HEK293 (cell line): ENCODE measurements at regions not wholly inside any gene's neighbourhood (a gene's known extent, or its start where the extent isn't known, plus 50 kb on each side); places are given as distances from the start of the nearest gene placed in this dataset.

ENCODE experiments used
- CTCF ChIA-PET: fragments of 350-600 bp; formaldehyde crosslinking; extraction: SDS; loops from one replicate; lab custom pipeline; 2021; ENCODE audit warnings: antibody characterized with exemption; lab: Yijun Ruan, JAX
- POLR2A ChIA-PET: fragments of 300-600 bp; formaldehyde crosslinking; extraction: SDS; loops from one replicate; lab custom pipeline; 2020; ENCODE audit warnings: antibody characterized with exemption, inconsistent platforms; lab: Yijun Ruan, JAX
- H3K27ac ChIP-seq: fragments of 200-500 bp; sonication (Bioruptor generic); 2 replicates; pipeline ENCODE4 v1.5.1; 2014; ENCODE audit warnings: low read depth, low read length, control low read depth, inconsistent platforms; ENCODE audit errors: extremely low read depth
- H3K36me3 ChIP-seq, 2 experiments: fragments of 200-500 bp in 1 of 2; sonication (Bioruptor generic) in 1 of 2; 1 replicate in 1 of 2; 2 replicates in 1 of 2; pipeline ENCODE4 v1.5.1; 2014 to 2017; ENCODE audit warnings: inconsistent platforms in 2 of 2, low read length in 2 of 2; ENCODE audit not compliant: control insufficient read depth in 2 of 2, insufficient read depth in 1 of 2
- H3K4me1 ChIP-seq: fragments of 200-500 bp; sonication (Bioruptor generic); 2 replicates; pipeline ENCODE4 v1.5.1; 2014; ENCODE audit warnings: mild to moderate bottlenecking, low read length, inconsistent platforms; ENCODE audit not compliant: control insufficient read depth, insufficient read depth
- H3K4me3 ChIP-seq: 2 replicates; pipeline ENCODE4 v1.5.1; 2011; ENCODE audit warnings: low read depth, mild to moderate bottlenecking, control low read depth, low read length, moderate library complexity
- H3K9me3 ChIP-seq: fragments of 200-500 bp; sonication (Bioruptor generic); 2 replicates; pipeline ENCODE4 v1.5.1; 2014; ENCODE audit warnings: low read depth, low read length, inconsistent platforms; ENCODE audit not compliant: control insufficient read depth, insufficient read depth
- GLI4 ChIP-seq: fragments of 450-650 bp; formaldehyde crosslinking; IDR thresholded peaks from 2 replicates; pipeline ENCODE4 v1.5.1; 2016; ENCODE audit warnings: missing biosample characterization, missing genetic modification characterization
- KLF10 ChIP-seq: fragments of 450-650 bp; IDR thresholded peaks from 2 replicates; pipeline ENCODE4 v1.5.1; 2018; ENCODE audit warnings: missing biosample characterization, mild to moderate bottlenecking, missing genetic modification characterization
- KLF17 ChIP-seq: fragments of 450-650 bp; formaldehyde crosslinking; IDR thresholded peaks from 2 replicates; pipeline ENCODE4 v1.5.1; 2016; ENCODE audit warnings: missing biosample characterization, missing genetic modification characterization
- MZF1 ChIP-seq: fragments of 450-650 bp; formaldehyde crosslinking; IDR thresholded peaks from 2 replicates; pipeline ENCODE4 v1.5.1; 2017; ENCODE audit warnings: missing biosample characterization, missing genetic modification characterization, borderline replicate concordance
- PRDM2 ChIP-seq: fragments of 450-650 bp; formaldehyde crosslinking; IDR thresholded peaks from 2 replicates; pipeline ENCODE4 v1.5.1; 2016; ENCODE audit warnings: missing biosample characterization, missing genetic modification characterization, borderline replicate concordance
- PRDM6 ChIP-seq: fragments of 450-650 bp; formaldehyde crosslinking; IDR thresholded peaks from 2 replicates; pipeline ENCODE4 v1.5.1; 2017; ENCODE audit warnings: missing biosample characterization, missing genetic modification characterization
- SP3 ChIP-seq: fragments of 450-650 bp; formaldehyde crosslinking; IDR thresholded peaks from 2 replicates; pipeline ENCODE4 v1.5.1; 2016; ENCODE audit warnings: missing biosample characterization, missing genetic modification characterization
- ZNF146 ChIP-seq: fragments of 450-650 bp; formaldehyde crosslinking; IDR thresholded peaks from 2 replicates; pipeline ENCODE4 v1.5.1; 2016; ENCODE audit warnings: missing biosample characterization, missing genetic modification characterization
- ZNF175 ChIP-seq: fragments of 450-650 bp; formaldehyde crosslinking; IDR thresholded peaks from 2 replicates; pipeline ENCODE4 v1.5.1; 2016; ENCODE audit warnings: missing biosample characterization, missing genetic modification characterization
- ZNF239 ChIP-seq: fragments of 450-650 bp; formaldehyde crosslinking; IDR thresholded peaks from 2 replicates; pipeline ENCODE4 v1.5.1; 2016; ENCODE audit warnings: missing biosample characterization, missing genetic modification characterization
- ZNF280D ChIP-seq: fragments of 450-650 bp; formaldehyde crosslinking; IDR thresholded peaks from 2 replicates; pipeline ENCODE4 v1.5.1; 2016; ENCODE audit warnings: missing biosample characterization, missing genetic modification characterization
- ZNF302 ChIP-seq: fragments of 450-650 bp; formaldehyde crosslinking; IDR thresholded peaks from 2 replicates; pipeline ENCODE4 v1.5.1; 2016; ENCODE audit warnings: missing biosample characterization, missing genetic modification characterization, low read depth
- ZNF423 ChIP-seq: fragments of 450-650 bp; formaldehyde crosslinking; IDR thresholded peaks from 2 replicates; pipeline ENCODE4 v1.5.1; 2016; ENCODE audit warnings: missing biosample characterization, missing genetic modification characterization
- ZNF513 ChIP-seq: fragments of 450-650 bp; IDR thresholded peaks from 2 replicates; pipeline ENCODE4 v1.5.1; 2018; ENCODE audit warnings: missing biosample characterization, missing genetic modification characterization
- ZNF518A ChIP-seq: fragments of 450-650 bp; formaldehyde crosslinking; conservative IDR thresholded peaks from 2 replicates; pipeline ENCODE4 v1.5.1; 2016; ENCODE audit warnings: low read depth, missing biosample characterization, missing genetic modification characterization
- ZNF549 ChIP-seq: fragments of 450-650 bp; IDR thresholded peaks from 2 replicates; pipeline ENCODE4 v1.5.1; 2018; ENCODE audit warnings: missing biosample characterization, missing genetic modification characterization, mild to moderate bottlenecking, inconsistent platforms, moderate library complexity
- ZNF776 ChIP-seq: fragments of 450-650 bp; formaldehyde crosslinking; IDR thresholded peaks from 2 replicates; pipeline ENCODE4 v1.5.0; 2017; ENCODE audit warnings: missing biosample characterization, missing genetic modification characterization, borderline replicate concordance
- ZNF837 ChIP-seq: fragments of 450-650 bp; formaldehyde crosslinking; IDR thresholded peaks from 2 replicates; pipeline ENCODE4 v1.5.1; 2016; ENCODE audit warnings: missing biosample characterization, missing genetic modification characterization
- ZSCAN23 ChIP-seq: fragments of 450-650 bp; formaldehyde crosslinking; IDR thresholded peaks from 2 replicates; pipeline ENCODE4 v1.5.1; 2016; ENCODE audit warnings: missing biosample characterization, missing genetic modification characterization

- TF ChIP-seq PRDM2 (no peak), MZF1 (tag by site-specific recombination) (no peak), ZNF549 (tag by site-specific recombination) (no peak)
- TF ChIP-seq, all 188 proteins: peak for 0
Observed at GRCh38 chr3:74435631-74436030, 178.8 kb downstream of the CNTN3 start (continued).

- Histone ChIP-seq H3K4me3 (no peak overlapping the region), H3K36me3 (no peaks in the 10 kb centered on the region), H3K9me3 (no peaks in the 10 kb centered on the region), H3K4me1 (no peaks in the 10 kb centered on the region), H3K27ac (no peak overlapping the region)
- CTCF ChIA-PET, result no interaction called here
- POLR2A ChIA-PET, result no interaction called here
- TF ChIP-seq SP3 (tag by site-specific recombination), result no peak
- no peak for TF ChIP-seq ZNF302 (tag by site-specific recombination)
- no peak for TF ChIP-seq KLF10 (tag by site-specific recombination)
- TF ChIP-seq ZNF239 (tag by site-specific recombination), result no peak
- no peak for TF ChIP-seq ZNF513 (tag by site-specific recombination)
- no peak for TF ChIP-seq KLF17 (tag by site-specific recombination)
- TF ChIP-seq ZNF776, result no peak
- no peak for TF ChIP-seq ZNF518A
- TF ChIP-seq PRDM6 (tag by site-specific recombination), result no peak
- no peak for TF ChIP-seq ZNF423 (tag by site-specific recombination)
- TF ChIP-seq ZNF146 (tag by site-specific recombination), result no peak
- no peak for TF ChIP-seq ZNF280D (tag by site-specific recombination)
- TF ChIP-seq ZNF837 (tag by site-specific recombination), result no peak
- TF ChIP-seq ZNF175 (tag by site-specific recombination), result no peak
- no peak for TF ChIP-seq ZSCAN23 (tag by site-specific recombination)
- TF ChIP-seq GLI4 (tag by site-specific recombination), result no peak
Observed at GRCh38 chr3:74434406-74434805, 180.1 kb downstream of the CNTN3 start.
